GM12865 (cell line): ENCODE measurements at regions not wholly inside any gene's neighbourhood (a gene's known extent, or its start where the extent isn't known, plus 50 kb on each side); places are given as distances from the start of the nearest gene placed in this dataset.

Experiments
- DNase-seq: peaks from one replicate; pipeline ENCODE4 v3.0.0; 2010; ENCODE audit warnings: low read depth
- H3K4me3 ChIP-seq: 2 replicates; pipeline ENCODE4 v1.5.1; 2011; ENCODE audit warnings: mild to moderate bottlenecking, low read depth, low read length, control low read depth
- TF ChIP-seq, protein P1 (sequence below): IDR thresholded peaks from 2 replicates; pipeline ENCODE4 v1.5.1; 2011; ENCODE audit warnings: low read length, control low read depth, low read depth, inconsistent platforms; ENCODE audit not compliant: insufficient read depth; ENCODE audit errors: missing control alignments

DNA sequence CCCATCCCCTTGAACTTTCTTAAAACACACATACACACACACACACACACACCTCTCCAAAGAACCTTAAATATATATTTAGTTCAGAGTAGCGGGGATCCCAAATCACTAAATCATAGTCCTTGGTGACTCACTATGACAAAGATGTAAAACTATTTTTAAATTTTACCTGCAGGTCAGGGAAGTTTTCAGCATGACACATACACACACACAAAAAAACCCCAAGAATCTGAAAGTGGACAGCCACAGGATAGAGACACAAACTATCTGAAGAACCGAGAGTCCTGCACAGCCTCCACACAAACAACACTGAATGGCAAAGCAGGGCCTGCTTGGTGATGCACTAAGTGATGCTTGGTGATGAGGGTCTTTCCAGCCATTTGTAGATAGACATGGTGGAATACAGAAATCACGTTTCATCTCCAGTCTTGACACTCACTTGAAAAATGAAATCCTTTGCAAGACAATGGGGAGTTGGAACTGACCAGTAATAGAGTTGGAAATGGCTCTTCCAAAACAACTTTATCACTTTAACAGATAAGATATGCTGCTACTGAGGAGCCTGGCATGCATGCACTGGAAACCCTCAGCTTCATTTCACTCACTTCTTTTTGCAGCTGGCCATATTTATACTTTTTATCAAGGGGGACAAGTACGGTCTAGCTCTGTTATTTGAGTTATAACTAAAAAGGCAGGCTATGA is 307.3 kb downstream of the RAPGEF2 start:
- DNase-seq: peak; percentile 25
- TF ChIP-seq, protein P1, sequence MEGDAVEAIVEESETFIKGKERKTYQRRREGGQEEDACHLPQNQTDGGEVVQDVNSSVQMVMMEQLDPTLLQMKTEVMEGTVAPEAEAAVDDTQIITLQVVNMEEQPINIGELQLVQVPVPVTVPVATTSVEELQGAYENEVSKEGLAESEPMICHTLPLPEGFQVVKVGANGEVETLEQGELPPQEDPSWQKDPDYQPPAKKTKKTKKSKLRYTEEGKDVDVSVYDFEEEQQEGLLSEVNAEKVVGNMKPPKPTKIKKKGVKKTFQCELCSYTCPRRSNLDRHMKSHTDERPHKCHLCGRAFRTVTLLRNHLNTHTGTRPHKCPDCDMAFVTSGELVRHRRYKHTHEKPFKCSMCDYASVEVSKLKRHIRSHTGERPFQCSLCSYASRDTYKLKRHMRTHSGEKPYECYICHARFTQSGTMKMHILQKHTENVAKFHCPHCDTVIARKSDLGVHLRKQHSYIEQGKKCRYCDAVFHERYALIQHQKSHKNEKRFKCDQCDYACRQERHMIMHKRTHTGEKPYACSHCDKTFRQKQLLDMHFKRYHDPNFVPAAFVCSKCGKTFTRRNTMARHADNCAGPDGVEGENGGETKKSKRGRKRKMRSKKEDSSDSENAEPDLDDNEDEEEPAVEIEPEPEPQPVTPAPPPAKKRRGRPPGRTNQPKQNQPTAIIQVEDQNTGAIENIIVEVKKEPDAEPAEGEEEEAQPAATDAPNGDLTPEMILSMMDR: no peak

DNA sequence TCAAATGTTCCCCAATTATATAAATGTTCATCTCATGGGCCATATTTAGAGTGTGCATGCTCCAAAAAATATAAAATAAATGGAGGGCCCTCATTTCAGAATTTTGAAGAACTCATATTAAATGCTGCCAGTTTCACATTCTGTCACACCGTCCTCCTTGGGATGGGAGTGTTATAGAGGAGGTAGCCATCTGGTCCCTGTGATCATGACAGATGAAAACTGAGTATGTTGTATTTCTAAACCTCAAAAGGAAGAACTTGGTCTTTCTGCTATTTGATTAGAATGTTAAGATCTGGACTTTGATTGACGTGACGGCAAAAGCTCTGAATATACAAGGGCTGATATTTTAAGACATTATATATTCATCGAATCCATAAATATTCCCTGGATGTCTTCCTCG is 308.0 kb downstream of the RAPGEF2 start:
- TF ChIP-seq, protein P1: no peak
- no peak overlapping the region for H3K4me3 ChIP-seq
- DNase-seq: no peak

More for the DNA sequence above, 307.3 kb downstream of the RAPGEF2 start:
- H3K4me3 ChIP-seq: no peak overlapping the region

DNA sequence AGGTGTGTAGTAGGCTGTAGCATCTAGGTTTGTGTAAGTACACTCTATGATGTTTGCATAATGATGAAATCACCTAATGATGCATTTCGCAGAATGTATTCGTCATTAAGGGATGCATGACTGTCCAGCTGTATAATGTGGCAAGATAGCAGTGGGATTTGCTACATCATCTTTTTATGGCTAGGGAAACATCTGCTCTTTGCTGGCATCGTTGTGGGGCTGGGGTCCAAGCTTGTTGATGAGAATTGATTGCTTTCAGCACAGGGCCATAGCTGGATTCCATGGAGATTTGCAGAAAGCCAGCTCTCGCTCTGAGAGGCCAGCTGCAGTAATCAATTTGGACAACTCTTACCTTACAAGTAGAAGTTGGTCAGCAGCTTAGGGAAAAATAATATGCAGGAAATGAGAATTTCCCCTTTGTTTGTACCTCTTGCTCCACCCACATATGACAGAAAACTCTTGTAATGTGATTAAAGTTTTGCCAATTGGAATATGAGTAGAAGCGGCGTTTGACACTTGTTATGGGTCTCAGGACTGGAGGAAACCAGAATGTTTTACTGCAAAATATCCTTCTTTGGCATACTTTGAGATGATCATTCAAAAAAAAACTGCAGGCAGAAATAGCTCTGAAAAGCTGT is 310.5 kb downstream of the RAPGEF2 start:
- H3K4me3 ChIP-seq: no peak overlapping the region
- TF ChIP-seq, protein P1: no peak
- DNase-seq: no peak

DNA sequence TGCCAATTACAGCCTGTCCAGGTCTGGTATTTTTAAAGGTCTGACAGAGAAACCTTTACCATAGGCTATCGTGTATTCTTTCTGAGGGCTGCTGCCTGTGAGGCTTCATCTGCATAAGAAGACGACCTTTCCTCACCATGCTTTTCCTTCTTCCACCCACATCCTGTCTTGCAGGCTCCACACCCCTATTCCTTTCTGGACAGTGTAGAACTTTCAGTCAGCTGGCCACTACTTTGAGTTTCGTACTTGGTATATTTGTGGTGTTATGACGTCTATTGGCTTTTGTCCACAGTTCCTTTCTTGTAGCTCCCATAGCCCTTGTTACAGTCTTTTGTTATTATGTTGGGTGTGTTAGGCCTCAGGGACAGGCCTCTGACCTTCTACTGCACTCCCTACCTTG is 311.4 kb downstream of the RAPGEF2 start:
- TF ChIP-seq, protein P1: no peak
- H3K4me3 ChIP-seq: no peak overlapping the region
- DNase-seq: no peak

DNA sequence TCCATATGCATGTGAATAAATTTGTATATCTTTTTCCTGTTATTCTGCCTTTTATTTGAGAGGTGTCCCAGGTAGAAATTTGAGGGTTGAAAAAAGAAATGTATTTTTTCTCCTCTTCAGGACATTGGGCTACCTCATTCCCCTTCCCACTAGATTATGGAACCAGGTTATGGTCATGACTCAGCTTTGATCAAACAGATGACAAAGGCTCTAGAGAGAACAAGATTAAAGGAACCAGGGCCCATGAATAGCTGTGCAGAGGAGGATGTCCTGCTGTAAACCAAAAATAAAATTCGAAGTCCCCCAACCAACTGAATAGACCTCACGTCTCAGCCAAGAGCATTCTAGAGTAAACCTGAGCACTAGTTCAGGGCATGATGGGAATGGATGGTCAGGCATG is 313.2 kb downstream of the RAPGEF2 start:
- no peak for DNase-seq
- TF ChIP-seq, protein P1: no peak
- no peak overlapping the region for H3K4me3 ChIP-seq

DNA sequence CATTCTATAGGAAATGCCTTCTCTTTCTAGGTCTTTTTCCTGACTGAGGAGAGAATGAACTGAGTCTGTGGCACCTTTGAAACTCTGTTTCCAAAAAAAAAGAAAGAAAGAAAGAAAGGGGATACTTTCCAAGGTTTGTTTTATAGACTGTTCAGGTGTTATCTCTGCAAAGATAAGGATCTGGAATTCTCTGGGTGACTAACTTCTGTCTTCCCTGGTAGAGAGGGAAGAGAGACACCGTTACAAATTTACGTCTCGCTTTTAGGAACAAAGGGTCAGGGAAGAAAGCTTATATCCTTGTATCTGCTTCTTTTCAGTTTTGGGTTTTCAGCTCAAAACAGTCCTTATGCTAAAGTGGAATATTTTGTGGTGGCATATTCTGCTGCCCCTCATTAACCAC is 314.1 kb downstream of the RAPGEF2 start:
- TF ChIP-seq, protein P1: no peak
- no peak for DNase-seq
- H3K4me3 ChIP-seq: no peak overlapping the region
